Activated CD4-positive, CD25-positive, alpha-beta regulatory T cell (primary cell): ENCODE measurements at regions not wholly inside any gene's neighbourhood (a gene's known extent, or its start where the extent isn't known, plus 50 kb on each side); places are given as distances from the start of the nearest gene placed in this dataset.
"Not testable (repeated sequence)": the region's sequence is repeated elsewhere in the genome, so short reads cannot be mapped to it uniquely, and the experiment has no call there.

Source experiments
- DNase-seq, 4 experiments: peaks; one replicate each; lab custom pipeline; 2025; lab: John Stamatoyannopoulos, UW

DNA sequence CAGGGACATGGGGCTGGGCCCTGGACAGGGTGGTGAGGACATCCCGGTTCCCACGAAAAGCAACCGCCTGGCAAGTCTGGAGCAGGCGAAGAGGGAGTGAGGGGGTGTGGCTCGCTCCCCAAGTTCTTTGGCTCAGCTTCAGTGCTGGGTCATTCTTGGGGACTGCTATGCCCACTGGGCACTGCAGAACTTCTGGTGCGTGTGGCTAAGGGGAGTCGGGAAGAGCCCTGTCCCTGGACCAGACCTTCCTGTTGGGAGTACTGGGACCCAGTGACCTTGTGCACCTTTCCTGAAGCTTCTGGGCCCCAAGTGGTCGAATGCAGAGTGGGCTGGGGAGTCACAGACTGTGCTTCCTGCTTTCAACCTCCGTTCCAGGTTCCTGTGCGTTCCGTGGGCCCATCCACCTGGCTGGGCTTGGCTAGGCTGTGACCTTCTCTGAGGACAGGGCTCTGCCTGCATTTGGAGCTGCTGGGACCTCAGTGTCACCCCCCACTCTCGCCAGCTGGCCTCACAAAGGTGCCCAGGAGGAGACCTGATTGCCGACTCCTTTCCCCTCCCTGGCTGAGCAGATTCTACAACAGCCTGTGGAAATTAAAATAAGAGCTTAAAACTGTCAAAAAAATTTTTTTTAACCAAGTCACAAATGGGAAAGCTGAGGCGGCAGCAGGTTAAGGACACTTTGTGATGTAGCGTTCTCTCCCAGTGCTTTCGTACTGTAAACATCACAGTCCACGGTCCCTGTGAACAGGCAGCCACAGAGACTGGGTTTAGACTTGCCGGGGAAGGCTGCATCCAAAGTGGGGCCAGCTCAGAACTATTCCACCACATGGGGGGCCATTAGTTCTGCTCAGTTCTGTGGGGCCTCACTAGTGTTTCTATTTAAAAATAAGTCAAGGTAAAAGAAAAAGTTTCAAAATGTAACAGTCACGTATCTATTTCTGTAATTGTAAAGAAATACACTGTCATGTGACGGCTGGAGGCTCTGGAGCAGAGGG is 63.8 kb upstream of the WNT7B start:
- no peak for DNase-seq

GRCh38 chr22:46041642-46042041 is 64.7 kb upstream of the WNT7B start:
- DNase-seq: no peak

- DNase-seq: no peak
These were observed 65.8 kb upstream of the WNT7B start for GRCh38 chr22:46042786-46043185.

GRCh38 chr22:46043339-46043738 is 66.4 kb upstream of the WNT7B start:
- DNase-seq: no peak

- DNase-seq: no peak
These were observed 67.1 kb upstream of the WNT7B start for GRCh38 chr22:46043816-46044620.

DNA sequence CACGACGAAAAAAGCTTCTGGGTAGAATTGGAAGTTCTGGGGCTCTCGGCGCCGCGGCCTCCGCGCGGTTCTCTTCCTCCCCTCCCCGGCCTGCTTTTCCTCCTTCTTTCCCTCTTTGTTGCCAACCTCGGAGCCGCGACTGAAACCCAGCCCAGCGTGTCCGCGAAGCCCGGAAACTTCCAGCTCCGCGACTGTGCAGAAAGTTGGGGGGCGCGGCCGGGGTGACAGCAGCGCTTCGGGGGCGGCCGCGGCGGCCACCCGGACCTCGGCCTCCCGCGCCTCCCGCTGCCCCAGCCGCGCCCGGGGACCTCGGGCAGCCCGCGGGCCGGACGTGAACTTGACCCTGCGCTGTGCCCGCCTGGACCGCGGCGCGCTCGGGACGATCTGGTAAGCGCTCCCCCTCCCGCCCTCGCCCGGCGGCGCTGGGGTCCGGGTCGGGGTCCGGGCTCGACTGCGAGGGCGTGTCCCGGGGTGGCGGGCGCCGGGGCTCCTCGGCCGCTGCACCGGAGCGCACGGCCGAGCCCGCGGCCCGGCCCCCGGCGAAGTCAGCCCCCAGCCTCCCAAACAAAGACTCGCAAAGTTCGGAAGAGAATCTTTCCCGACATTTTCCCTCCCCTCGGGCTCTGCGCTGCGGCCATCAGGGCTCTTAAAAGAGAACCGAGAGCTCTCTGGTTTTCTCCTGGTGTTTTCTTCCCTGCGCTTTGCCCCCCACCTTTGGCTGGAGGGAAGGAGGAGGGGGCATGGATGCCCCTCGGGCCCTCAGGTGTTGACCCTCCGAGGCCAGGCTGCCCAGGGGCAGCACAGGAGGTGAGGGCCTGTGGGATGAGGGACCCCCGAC is 67.9 kb upstream of the WNT7B start:
- peak in 1 of 4 experiments; percentile 34 for DNase-seq

DNA sequence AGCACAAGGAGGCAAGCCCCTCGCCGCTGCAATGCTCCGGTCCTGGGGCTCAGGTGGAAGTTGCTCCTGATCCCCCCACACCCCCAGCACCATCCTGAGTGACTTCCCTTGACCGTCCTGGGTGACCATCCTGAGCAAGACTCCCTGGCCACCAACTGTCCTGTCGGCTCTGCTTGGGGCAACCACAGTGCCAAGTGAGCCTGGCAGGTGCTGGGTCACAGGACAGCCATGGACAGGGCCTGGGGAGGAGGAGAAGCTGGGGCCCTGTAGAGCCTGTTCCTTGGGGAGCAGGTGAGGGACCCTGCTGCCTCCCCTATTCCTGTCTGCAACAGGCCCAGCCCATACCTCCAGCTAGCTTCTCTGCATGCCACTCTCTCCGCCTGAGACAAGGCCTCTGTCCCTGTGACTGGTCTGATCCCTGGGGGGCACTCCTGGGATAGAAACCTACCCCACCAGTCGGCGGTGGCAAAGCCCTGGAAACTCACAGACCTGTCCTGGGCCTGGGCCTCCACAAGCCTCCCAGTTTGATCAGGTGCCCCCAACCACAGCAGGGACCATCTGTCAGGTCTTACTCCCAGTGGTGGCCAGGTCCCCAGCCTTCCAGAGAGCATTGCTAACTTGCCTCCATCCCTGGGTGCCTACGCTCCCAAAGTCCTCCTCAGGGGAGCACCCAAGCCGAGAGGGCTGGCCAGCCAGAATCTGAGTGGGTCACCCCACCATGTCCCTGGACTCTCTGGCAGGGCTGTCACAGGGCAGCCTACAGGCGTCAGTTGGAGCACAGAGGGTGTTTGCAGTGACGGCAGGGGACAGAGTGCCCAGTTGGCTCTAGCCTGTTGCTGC is 68.7 kb upstream of the WNT7B start:
- DNase-seq: no peak

DNA sequence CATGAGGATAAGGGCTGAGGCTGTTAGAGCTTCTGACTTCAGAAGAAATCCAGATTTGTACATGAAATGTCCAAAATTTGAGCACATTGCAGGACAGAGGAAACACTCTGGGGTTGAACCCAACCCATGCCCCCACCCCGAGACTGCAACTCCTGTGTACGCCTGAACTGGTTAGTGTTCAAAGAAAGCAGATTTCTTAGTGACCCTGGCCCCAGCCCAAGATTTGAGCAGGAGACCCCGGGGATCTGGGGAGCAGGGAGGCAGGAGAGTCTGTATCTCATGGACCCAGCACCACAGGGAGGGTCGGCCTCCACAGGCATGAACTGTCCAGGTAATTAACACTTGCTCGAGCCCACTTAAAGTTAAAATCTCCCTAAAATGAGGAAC is 69.3 kb upstream of the WNT7B start:
- no peak for DNase-seq

DNA sequence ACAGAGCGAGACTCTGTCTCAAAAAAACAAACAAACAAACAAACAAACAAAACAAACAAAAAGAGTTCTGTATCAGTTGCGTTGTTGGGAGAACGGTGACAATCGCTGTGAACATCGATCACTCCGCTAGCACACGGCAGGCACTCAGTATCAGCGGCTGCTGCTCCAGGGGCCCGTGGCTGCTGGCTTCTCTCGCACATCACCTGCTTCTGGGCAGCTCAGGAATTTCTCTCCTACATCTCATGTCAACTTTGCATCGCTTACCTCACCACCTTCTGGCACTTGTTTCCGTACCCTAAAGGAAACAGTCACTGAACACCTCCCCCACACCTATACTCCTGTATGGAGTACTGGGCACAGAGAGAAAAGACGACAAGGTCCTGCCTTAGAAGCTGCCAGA is 70.3 kb upstream of the WNT7B start:
- DNase-seq: no peak

DNA sequence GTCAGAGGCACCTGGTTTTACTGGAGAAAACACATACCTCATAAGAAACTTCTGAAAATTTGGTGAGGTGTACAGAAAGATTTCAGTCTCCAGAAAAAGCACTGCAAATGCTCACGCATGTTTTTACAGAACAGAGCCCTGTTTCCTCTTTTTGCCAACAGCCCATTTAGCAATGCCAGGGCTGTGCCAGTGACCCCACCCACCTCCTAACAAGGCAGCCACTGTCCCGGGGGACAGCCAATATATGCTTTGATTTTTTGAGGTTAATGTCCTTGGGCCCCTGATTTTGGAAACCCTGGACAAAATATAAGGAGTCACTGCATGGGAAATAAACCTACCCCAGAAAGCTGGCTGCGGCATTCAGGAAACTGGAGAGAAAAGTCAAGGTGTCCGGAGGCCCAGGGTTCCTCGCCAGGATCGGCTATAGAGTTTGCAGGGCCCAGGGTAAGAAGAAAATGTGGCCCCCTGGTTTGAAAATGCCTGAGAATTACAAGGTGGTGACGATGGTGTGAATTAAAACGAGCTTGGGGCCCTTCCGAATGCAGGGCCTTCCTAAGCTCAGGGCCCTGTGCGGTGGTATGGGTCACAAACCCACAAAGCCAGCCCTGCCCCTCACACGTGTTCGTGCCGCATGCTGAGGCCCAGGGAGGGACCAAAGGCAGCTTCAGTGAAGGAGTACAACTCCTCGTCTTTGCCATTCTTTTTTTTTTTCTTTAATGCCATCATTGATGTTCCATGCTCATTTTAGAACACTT is 71.1 kb upstream of the WNT7B start:
- no peak for DNase-seq

- not testable (repeated sequence) for DNase-seq
These were observed 71.7 kb upstream of the WNT7B start for GRCh38 chr22:46048661-46049060.

DNA sequence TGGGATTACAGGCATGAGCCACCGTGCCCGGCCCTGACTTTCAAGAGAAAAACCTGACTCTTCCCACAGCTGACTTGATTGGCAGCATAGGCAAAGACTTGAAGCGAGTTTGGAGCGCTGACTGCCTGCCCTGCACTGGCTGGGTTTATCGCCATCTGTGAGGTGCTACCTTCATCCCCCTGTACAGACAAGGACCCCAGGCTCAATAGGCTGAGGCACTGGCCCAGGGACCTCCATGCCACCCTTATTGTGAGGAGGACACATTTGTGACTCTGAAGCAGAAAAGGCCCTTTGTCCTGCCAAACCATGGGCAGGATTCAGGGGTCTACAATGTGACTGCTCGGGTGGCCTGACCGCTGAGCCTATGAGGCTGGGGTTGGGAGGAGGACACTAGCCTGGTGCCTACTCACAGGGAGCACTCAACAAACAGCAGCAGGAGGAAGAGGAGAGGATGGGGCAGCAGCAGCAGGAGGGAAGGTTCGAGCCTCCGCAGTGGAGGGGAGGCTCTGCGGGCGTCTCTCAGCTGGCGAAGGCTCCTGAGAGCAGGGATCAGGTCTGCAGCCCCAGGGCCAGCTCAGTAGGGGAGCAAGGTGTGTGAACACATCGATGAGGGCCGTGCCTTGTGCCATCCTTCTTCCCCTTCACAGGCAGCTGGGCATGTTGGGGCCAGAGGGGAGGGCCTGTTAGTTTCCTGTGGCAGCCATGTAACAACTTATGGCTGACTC is 72.9 kb upstream of the WNT7B start:
- no peak for DNase-seq

GRCh38 chr22:46050451-46050845 is 73.5 kb upstream of the WNT7B start:
- no peak for DNase-seq

GRCh38 chr22:46050916-46051614 is 74.1 kb upstream of the WNT7B start:
- no peak for DNase-seq

DNA sequence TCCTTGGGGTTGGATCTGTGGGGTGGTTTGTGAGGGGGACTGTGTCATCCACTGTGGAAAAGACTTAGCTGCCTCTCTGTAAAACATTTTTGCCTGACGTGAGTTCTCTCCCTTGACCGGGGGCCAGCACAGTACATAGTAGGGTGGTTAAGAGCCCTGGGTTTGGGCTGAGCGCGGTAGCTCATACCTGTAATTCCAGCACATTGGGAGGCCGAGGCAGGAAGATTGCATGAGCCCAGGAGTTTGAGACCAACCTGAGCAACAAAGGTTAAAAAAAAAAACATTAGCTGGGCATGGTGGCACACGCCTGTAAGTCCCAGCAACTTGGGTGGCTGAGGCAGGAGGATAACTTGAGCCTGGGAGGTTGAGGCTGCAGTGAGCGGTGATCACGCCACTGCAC is 74.7 kb upstream of the WNT7B start:
- no peak for DNase-seq

GRCh38 chr22:46052331-46052771 is 75.4 kb upstream of the WNT7B start:
- DNase-seq: no peak

GRCh38 chr22:46052801-46053562 is 76.0 kb upstream of the WNT7B start:
- DNase-seq: no peak

- DNase-seq: peak in 1 of 4 experiments; percentile 27
These were observed 76.7 kb upstream of the WNT7B start for GRCh38 chr22:46053563-46054090.
